ENCODE measurements at regions not wholly inside any gene's neighbourhood (a gene's known extent, or its start where the extent isn't known, plus 50 kb on each side); places are given as distances from the start of the nearest gene placed in this dataset.

GRCh38 chr4:175559526-175559925, 252.5 kb downstream of the GPM6A start:
- peaks cover 20% of the 10 kb centered on the region for H3K4me1 Mint-ChIP-seq
- no peaks in the 10 kb centered on the region for H3K36me3 Mint-ChIP-seq (ENCODE audit: low read depth)
- H3K9me3 Mint-ChIP-seq: no peaks in the 10 kb centered on the region
- H3K4me1 ChIP-seq (ENCODE audit: insufficient read depth): peaks cover 14% of the 10 kb centered on the region
- no peaks in the 10 kb centered on the region for H3K9me2 ChIP-seq (ENCODE audit: insufficient read depth)
- H3K4me2 ChIP-seq: peak overlapping the region; percentile 34
- no peaks in the 10 kb centered on the region for H3K36me3 ChIP-seq (ENCODE audit: insufficient read depth)
- H3K79me2 ChIP-seq (replicated peaks; ENCODE audit: insufficient read depth): no peaks in the 10 kb centered on the region
- H3K27me3 ChIP-seq (ENCODE audit: insufficient read depth): no peaks in the 10 kb centered on the region
- no peaks in the 10 kb centered on the region for H4K20me1 ChIP-seq (replicated peaks; ENCODE audit: insufficient read depth)
- ATAC-seq: no peak
- H3K27ac ChIP-seq (ENCODE audit: low read depth): no peak overlapping the region
- peak overlapping the region; percentile 69; the same call in 1 of the 2 replicates for H3K27ac Mint-ChIP-seq
- peaks cover 2% of the 10 kb centered on the region for H3K27me3 Mint-ChIP-seq (ENCODE audit: insufficient read depth, low read depth, poor library complexity)
- no peak overlapping the region for H3K4me3 Mint-ChIP-seq
- no peak for DNase-seq (ENCODE audit: low spot score)
- H3F3A ChIP-seq (replicated peaks; ENCODE audit: low read depth): no peaks in the 10 kb centered on the region
- no peak overlapping the region for H2AFZ ChIP-seq
- no peak for TF ChIP-seq REST (IDR thresholded peaks at IDR 0.05; ENCODE audit: unreplicated experiment)
- no peak for TF ChIP-seq POLR2AphosphoS5 (IDR thresholded peaks at IDR 0.05; ENCODE audit: low read depth)
- TF ChIP-seq EZH2 (IDR thresholded peaks at IDR 0.05; ENCODE audit: low read depth, unreplicated experiment): no peak
- TF ChIP-seq CREB1 (CRISPR knock-in tag; IDR thresholded peaks at IDR 0.05; ENCODE audit: low read depth): no peak
- no peak for TF ChIP-seq CTCF (conservative IDR thresholded peaks at IDR 0.05; ENCODE audit: low read depth in 2 of 2)
- TF ChIP-seq ETS1 (IDR thresholded peaks at IDR 0.05): no peak
- TF ChIP-seq ZNF114 (CRISPR knock-in tag; IDR thresholded peaks at IDR 0.05): no peak
- TF ChIP-seq STAT1 (IDR thresholded peaks at IDR 0.05; ENCODE audit: unreplicated experiment): no peak
- TF ChIP-seq NANOG (IDR thresholded peaks at IDR 0.05; ENCODE audit: borderline replicate concordance): no peak
- no peak for TF ChIP-seq ZNF331 (CRISPR knock-in tag; IDR thresholded peaks at IDR 0.05; ENCODE audit: low read depth)
- no peak for TF ChIP-seq EZH2phosphoT487 (IDR thresholded peaks at IDR 0.05; ENCODE audit: unreplicated experiment)
- TF ChIP-seq ZNF462 (CRISPR knock-in tag; IDR thresholded peaks at IDR 0.05): no peak
- no peak for TF ChIP-seq JUNB (IDR thresholded peaks at IDR 0.05; ENCODE audit: unreplicated experiment)
- H3K4me3 ChIP-seq: no peak overlapping the region

All from GM23338 (cell line).